GM19239 (cell line): ENCODE measurements at regions not wholly inside any gene's neighbourhood (a gene's known extent, or its start where the extent isn't known, plus 50 kb on each side); places are given as distances from the start of the nearest gene placed in this dataset.

Experiments
- DNase-seq: peaks from one replicate; pipeline ENCODE4 v3.0.0; 2011; ENCODE audit warnings: low spot score; ENCODE audit not compliant: insufficient read length
- FAIRE-seq: peaks from 2 replicates; lab custom pipeline; 2011; peaks lifted over from hg19 to GRCh38; lab: Jason Lieb, UNC

GRCh38 chr2:58911877-58912276, 670.8 kb upstream of the FANCL start:
- DNase-seq, result no peak
- no peak for FAIRE-seq

- DNase-seq (no peak), FAIRE-seq (no peak)
These were observed 667.5 kb upstream of the FANCL start for GRCh38 chr2:58908501-58909154.

GRCh38 chr2:58907644-58908043, 666.5 kb upstream of the FANCL start:
- no peak for DNase-seq
- no peak for FAIRE-seq

- DNase-seq (no peak), FAIRE-seq (no peak)
These were observed 665.0 kb upstream of the FANCL start for GRCh38 chr2:58906081-58906645.

- no peak for DNase-seq
- FAIRE-seq, result no peak
These were observed 663.0 kb upstream of the FANCL start for GRCh38 chr2:58904095-58904494.

- no peak for FAIRE-seq
These were observed 662.3 kb upstream of the FANCL start for GRCh38 chr2:58903427-58903826.

GRCh38 chr2:58900246-58901027, 659.3 kb upstream of the FANCL start:
- no peak for DNase-seq
- FAIRE-seq, result no peak

More at GRCh38 chr2:58903427-58903826, 662.3 kb upstream of the FANCL start:
- DNase-seq, result no peak

- DNase-seq, result no peak
- no peak for FAIRE-seq
These were observed 658.6 kb upstream of the FANCL start for GRCh38 chr2:58899692-58900091.

- no peak for FAIRE-seq
- DNase-seq, result no peak
These were observed 655.5 kb upstream of the FANCL start for GRCh38 chr2:58896638-58897037.

GRCh38 chr2:58895857-58896256, 654.7 kb upstream of the FANCL start:
- DNase-seq (no peak), FAIRE-seq (no peak)

- FAIRE-seq (no peak), DNase-seq (no peak)
These were observed 652.7 kb upstream of the FANCL start for GRCh38 chr2:58893656-58894351.

- no peak for DNase-seq
- FAIRE-seq, result no peak
These were observed 650.8 kb upstream of the FANCL start for GRCh38 chr2:58891828-58892377.

- FAIRE-seq (no peak), DNase-seq (no peak)
These were observed 649.9 kb upstream of the FANCL start for GRCh38 chr2:58890865-58891525.

GRCh38 chr2:58886009-58886408, 644.9 kb upstream of the FANCL start:
- DNase-seq, result no peak
- no peak for FAIRE-seq

- DNase-seq, result no peak
These were observed 638.7 kb upstream of the FANCL start for GRCh38 chr2:58879834-58880233.

GRCh38 chr2:58878778-58879177, 637.7 kb upstream of the FANCL start:
- no peak for FAIRE-seq
- DNase-seq, result no peak

More at GRCh38 chr2:58879834-58880233, 638.7 kb upstream of the FANCL start:
- FAIRE-seq, result no peak

- FAIRE-seq (no peak), DNase-seq (no peak)
These were observed 635.0 kb upstream of the FANCL start for GRCh38 chr2:58876126-58876525.

GRCh38 chr2:58875436-58875835, 634.3 kb upstream of the FANCL start:
- FAIRE-seq, result no peak

GRCh38 chr2:58871469-58872142, 630.5 kb upstream of the FANCL start:
- no peak for FAIRE-seq
- DNase-seq, result no peak

More at GRCh38 chr2:58875436-58875835, 634.3 kb upstream of the FANCL start:
- DNase-seq, result no peak
